Neutrophil (primary cell): ENCODE measurements at regions not wholly inside any gene's neighbourhood (a gene's known extent, or its start where the extent isn't known, plus 50 kb on each side); places are given as distances from the start of the nearest gene placed in this dataset.

Experiments used
- H3K27ac ChIP-seq: fragments of 200-600 bp; sonication (generic); 2 replicates; pipeline ENCODE4 v1.5.1; 2016; ENCODE audit warnings: mild to moderate bottlenecking, moderate library complexity
- H3K27me3 ChIP-seq: fragments of 200-600 bp; sonication (generic); 2 replicates; pipeline ENCODE4 v1.6.0; 2016; ENCODE audit warnings: mild to moderate bottlenecking
- H3K36me3 ChIP-seq: fragments of 200-600 bp; sonication (generic); 2 replicates; pipeline ENCODE4 v1.5.1; 2017
- H3K4me1 ChIP-seq, 2 experiments: fragments of 200-600 bp in 1 of 2; sonication (generic) in 1 of 2; 1 replicate in 1 of 2; 2 replicates in 1 of 2; pipeline versions ENCODE4 v1.5.1 to v1.6.1; 2013 to 2016; ENCODE audit warnings: low read depth in 1 of 2, low read length in 1 of 2, mild to moderate bottlenecking in 1 of 2, moderate library complexity in 1 of 2; ENCODE audit not compliant: control insufficient read depth in 1 of 2, insufficient read depth in 1 of 2
- H3K4me3 ChIP-seq, 2 experiments: fragments of 200-600 bp in 1 of 2; sonication (generic) in 1 of 2; 1 replicate in 1 of 2; 2 replicates in 1 of 2; pipeline ENCODE4 v1.5.1; 2013 to 2016; ENCODE audit warnings: low read depth in 1 of 2, low read length in 1 of 2, mild to moderate bottlenecking in 1 of 2, moderate library complexity in 1 of 2
- H3K9me3 ChIP-seq: fragments of 200-600 bp; sonication (generic); 2 replicates; pipeline ENCODE4 v1.5.1; 2016
- TF ChIP-seq, protein P1 (sequence below): fragments of 200-600 bp; sonication (generic); IDR thresholded peaks from 2 replicates; pipeline ENCODE4 v1.5.1; 2016; ENCODE audit warnings: antibody characterized with exemption

GRCh38 chr10:8584666-8585065 is 530.2 kb downstream of the GATA3 start:
- no peak overlapping the region for H3K4me3 ChIP-seq
- H3K27ac ChIP-seq: no peak overlapping the region
- no peaks in the 10 kb centered on the region for H3K27me3 ChIP-seq
- TF ChIP-seq, protein P1, sequence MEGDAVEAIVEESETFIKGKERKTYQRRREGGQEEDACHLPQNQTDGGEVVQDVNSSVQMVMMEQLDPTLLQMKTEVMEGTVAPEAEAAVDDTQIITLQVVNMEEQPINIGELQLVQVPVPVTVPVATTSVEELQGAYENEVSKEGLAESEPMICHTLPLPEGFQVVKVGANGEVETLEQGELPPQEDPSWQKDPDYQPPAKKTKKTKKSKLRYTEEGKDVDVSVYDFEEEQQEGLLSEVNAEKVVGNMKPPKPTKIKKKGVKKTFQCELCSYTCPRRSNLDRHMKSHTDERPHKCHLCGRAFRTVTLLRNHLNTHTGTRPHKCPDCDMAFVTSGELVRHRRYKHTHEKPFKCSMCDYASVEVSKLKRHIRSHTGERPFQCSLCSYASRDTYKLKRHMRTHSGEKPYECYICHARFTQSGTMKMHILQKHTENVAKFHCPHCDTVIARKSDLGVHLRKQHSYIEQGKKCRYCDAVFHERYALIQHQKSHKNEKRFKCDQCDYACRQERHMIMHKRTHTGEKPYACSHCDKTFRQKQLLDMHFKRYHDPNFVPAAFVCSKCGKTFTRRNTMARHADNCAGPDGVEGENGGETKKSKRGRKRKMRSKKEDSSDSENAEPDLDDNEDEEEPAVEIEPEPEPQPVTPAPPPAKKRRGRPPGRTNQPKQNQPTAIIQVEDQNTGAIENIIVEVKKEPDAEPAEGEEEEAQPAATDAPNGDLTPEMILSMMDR: no peak
- H3K36me3 ChIP-seq: no peaks in the 10 kb centered on the region
- no peaks in the 10 kb centered on the region for H3K9me3 ChIP-seq
- H3K4me1 ChIP-seq: no peaks in the 10 kb centered on the region

DNA sequence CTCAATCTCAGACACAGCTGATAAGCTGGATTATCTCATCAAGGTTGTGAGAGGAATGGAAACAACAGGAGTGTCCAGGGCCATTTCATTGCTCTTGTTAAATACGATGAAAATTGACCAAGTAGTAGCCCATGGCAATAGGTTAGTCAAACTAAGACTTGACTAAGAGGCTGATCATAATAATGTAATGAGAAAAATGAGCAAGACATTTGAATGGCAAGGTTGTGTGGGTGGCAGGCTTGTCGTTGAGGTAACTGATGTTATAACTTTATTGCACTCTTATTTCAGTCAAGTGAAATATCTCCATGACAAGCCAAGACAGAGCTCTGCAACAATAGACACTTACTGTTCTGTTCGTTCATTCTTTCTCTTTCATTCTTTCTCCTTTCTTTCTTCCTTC is 532.0 kb downstream of the GATA3 start:
- Histone ChIP-seq H3K4me1 (no peaks in the 10 kb centered on the region), H3K4me3 (no peak overlapping the region), H3K36me3 (no peaks in the 10 kb centered on the region), H3K9me3 (no peaks in the 10 kb centered on the region), H3K27ac (no peak overlapping the region), H3K27me3 (no peaks in the 10 kb centered on the region)
- TF ChIP-seq, protein P1: no peak

GRCh38 chr10:8588135-8588534 is 533.6 kb downstream of the GATA3 start:
- Histone ChIP-seq H3K36me3 (no peaks in the 10 kb centered on the region), H3K27me3 (no peaks in the 10 kb centered on the region), H3K4me1 (no peaks in the 10 kb centered on the region), H3K27ac (no peak overlapping the region), H3K9me3 (no peaks in the 10 kb centered on the region), H3K4me3 (no peak overlapping the region)
- TF ChIP-seq, protein P1: no peak

DNA sequence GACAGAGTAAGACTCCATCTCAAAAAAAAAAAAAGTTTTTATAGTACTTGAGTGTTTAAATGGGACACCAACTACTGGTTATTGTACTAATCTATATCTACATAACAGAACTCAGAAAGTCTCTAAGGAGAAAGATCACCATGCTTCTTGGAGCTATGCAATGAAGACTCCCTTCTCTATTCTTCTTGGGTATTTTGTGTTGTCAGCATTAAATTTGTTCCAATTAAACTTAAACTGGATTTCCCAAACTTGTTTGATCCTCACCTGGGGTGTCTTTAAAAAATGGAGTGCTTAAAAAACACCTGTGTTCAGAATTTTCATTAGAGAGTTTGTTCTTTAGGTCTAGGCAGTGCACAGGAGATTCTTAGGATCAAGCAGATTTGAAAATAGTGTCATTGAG is 536.0 kb downstream of the GATA3 start:
- Histone ChIP-seq H3K27me3 (no peaks in the 10 kb centered on the region), H3K36me3 (no peaks in the 10 kb centered on the region), H3K4me3 (no peak overlapping the region), H3K9me3 (no peaks in the 10 kb centered on the region), H3K27ac (no peak overlapping the region), H3K4me1 (no peaks in the 10 kb centered on the region)
- TF ChIP-seq, protein P1: no peak

GRCh38 chr10:8591640-8592039 is 537.2 kb downstream of the GATA3 start:
- Histone ChIP-seq H3K27me3 (no peaks in the 10 kb centered on the region), H3K27ac (no peak overlapping the region), H3K4me3 (no peak overlapping the region), H3K36me3 (no peaks in the 10 kb centered on the region), H3K9me3 (no peaks in the 10 kb centered on the region), H3K4me1 (no peaks in the 10 kb centered on the region)
- TF ChIP-seq, protein P1: no peak

GRCh38 chr10:8594176-8594575 is 539.7 kb downstream of the GATA3 start:
- Histone ChIP-seq H3K4me3 (no peak overlapping the region), H3K27ac (no peak overlapping the region), H3K36me3 (no peaks in the 10 kb centered on the region), H3K27me3 (no peaks in the 10 kb centered on the region), H3K9me3 (no peaks in the 10 kb centered on the region), H3K4me1 (no peaks in the 10 kb centered on the region)
- TF ChIP-seq, protein P1: no peak
